ENCODE measurements at regions not wholly inside any gene's neighbourhood (a gene's known extent, or its start where the extent isn't known, plus 50 kb on each side); places are given as distances from the start of the nearest gene placed in this dataset.
"Not testable (repeated sequence)": the region's sequence is repeated elsewhere in the genome, so short reads cannot be mapped to it uniquely, and the experiment has no call there.

- no peak for FAIRE-seq
Measured at GRCh38 chr11:106281455-106282173, 204.2 kb downstream of the AASDHPPT start.

DNA sequence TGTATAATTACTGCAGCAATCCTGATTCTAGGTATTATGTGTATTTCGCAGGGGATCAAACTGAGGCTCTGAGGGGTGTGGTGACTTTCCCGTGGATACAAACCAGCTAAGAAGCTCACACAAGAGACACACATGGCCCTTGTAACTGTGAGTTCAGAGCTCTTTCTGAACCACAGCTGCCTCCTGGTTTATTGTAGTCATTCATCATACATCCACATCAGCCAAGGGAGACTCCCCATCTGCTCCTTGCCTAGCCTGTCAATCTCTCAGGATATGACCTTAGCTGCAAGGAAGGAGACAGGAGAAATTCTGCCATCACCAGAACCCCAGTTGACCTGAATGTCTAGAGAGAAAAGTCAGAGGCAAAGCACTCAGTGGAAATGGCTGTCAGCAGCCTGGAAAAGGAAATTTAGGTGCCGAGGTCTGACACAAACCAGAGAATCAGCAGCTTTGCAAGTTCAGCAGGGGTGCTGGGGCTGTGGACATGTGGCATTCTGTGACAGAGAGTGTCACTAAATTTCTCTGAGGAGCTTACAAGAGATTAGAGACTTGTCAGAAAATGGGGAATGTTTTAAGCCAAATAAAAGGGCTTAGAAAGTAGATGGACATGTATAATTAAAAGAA lies 209.5 kb downstream of the AASDHPPT start:
- no peak for FAIRE-seq

- no peak for FAIRE-seq
Measured at GRCh38 chr11:106288057-106288456, 210.6 kb downstream of the AASDHPPT start.

- no peak for FAIRE-seq
Measured at GRCh38 chr11:106288822-106289387, 211.4 kb downstream of the AASDHPPT start.

DNA sequence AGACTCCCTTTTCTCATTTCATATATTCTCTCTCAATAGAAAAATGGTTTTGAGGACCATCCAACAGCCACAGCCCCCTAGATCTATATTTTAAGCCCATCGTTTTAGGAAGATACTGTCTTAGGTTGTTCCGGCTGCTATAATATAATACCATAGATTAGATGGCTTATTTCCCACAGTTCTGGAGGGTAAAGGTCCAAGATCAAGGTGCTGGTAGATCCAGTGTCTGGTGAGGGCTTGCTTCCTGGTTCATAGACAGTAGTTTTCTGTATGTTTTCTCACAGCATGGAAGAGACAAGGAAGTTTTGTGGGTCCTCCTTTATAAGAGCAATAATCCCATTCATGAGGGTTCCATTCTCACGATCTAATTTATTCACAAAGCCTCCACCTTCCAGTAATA lies 215.1 kb downstream of the AASDHPPT start:
- no peak for FAIRE-seq

DNA sequence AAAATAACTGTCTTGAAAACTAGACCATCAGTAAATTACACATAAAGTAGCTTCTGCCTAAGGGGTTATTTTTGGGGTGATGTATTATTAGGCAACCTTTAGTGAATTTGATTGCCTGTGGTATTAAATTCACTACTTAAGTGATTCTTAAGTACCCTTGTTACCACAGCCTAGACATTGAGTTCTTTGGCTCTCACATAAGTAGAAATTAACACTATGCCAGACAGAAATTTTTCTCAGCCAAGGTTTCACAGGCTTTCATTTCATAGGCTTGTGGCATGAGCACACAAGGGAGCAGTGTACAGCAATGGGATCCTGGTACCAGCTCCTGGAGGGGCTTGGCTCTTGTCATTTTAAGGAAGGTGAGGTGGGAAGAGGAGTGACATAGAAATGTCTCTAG lies 218.5 kb downstream of the AASDHPPT start:
- no peak for FAIRE-seq

- no peak for FAIRE-seq
Measured at GRCh38 chr11:106302416-106302815, 225.0 kb downstream of the AASDHPPT start.

DNA sequence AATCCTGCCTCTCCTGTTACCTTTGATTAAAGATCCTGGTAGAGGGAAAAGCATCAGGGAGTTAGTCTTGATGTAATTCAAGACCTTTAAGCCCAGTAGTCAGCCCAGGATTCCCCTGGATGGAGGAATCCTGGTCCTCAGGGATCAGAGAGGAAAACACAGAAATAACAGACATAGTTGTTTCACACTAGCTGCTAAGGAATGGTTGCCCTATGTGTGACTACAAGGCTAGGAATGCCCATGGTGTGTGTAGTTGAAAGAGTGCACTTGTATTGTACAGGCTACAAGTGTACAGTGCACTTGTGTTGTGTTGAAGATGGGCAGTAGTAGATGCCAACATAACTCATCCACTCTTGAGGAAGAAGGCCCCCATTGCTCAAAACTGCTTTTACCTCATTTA lies 226.8 kb downstream of the AASDHPPT start:
- no peak for FAIRE-seq

DNA sequence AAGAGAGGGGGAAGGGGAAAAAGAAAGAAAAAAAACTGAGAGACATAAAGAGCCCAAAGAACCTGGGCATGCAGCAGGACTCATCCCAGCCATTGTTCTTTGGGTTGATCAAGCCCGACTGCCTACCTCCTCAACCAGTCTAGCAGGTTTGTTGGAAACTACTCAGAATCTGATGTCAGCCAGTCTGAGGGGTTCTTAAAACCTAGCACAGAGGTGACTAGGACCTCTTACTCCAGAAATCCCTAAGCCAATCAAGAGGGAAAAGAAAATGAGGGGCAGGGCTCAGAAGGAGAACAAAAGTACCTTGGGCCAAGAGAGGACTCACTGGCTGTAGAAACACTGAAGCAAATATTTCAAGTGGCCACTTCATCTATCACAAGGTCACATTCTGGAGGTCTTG lies 228.0 kb downstream of the AASDHPPT start:
- no peak for FAIRE-seq

GRCh38 chr11:106306942-106307341 lies 229.5 kb downstream of the AASDHPPT start:
- no peak for FAIRE-seq

- FAIRE-seq, result no peak
Measured at GRCh38 chr11:106309070-106309684, 231.7 kb downstream of the AASDHPPT start.

DNA sequence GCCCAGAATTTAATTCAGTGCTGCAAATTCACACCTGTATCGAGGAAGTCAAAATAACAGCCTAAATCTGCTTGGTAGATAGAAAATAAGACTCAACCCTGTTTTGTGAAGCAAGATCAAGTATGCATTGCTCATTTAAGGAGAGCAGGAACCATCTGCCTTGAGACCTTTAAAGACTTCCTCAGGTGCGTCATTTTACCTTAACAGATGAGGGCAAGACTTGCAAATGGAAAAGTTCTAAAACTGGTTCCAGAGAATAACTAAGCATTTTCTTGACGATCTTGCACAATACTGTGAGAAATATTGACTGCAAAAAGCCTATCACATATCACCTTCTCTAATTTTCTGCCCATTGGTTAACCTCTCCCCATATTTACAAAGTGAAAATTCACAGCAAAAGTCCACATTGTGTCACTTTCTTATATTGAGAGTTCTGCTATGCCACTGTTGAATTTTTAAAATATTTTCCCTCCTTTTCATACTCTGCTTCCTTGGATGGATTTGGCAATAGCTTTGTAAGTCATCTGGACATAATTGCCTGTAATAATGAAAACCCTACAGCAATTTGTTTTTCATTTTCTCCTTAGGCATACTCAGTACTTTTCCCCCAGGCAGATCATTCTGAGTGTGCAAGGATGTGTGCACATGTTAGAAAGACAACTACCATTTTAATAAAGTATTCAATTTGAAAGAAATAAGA lies 234.2 kb downstream of the AASDHPPT start:
- no peak for FAIRE-seq

GRCh38 chr11:106317208-106317773 lies 239.8 kb downstream of the AASDHPPT start:
- not testable (repeated sequence) for FAIRE-seq

GRCh38 chr11:106321601-106322000 lies 244.1 kb downstream of the AASDHPPT start:
- no peak for FAIRE-seq

DNA sequence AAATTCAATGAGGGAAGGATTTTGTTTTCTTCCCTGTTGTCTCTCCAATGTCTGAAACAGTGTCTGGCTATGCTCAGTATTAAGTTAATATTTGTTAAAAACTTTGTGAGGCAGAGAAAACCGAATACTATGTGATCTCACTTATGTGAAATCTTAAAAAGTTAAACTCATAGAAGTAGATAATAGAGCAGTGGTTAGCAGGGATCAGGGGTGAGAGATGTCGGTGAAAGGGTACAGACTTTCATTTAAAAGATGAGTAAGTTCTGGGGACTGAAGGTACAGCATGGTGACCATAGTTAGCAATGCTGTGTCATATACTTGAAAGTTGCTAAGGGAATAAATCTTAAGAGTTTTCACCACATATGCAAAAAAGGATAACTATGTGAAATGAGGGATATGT lies 244.6 kb downstream of the AASDHPPT start:
- no peak for FAIRE-seq

DNA sequence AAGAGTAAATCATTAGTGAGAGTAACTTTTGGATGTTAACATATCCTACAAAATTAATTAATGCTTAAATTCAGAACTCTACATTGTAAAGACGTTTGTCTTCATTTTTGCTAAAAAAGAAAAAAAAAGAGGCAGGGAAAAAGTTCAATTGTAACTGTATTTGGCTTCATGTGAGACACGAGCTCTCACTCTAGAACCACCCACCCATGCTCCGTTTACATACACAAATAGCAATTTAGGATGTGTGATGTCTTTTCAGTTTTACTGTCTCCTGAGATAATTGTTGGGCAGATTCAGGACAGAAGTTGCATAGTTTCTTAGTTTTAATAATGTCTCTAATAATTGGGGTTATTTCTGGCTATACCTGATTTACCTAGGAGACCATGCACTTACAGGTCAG lies 248.6 kb downstream of the AASDHPPT start:
- no peak for FAIRE-seq

- FAIRE-seq, result no peak
Measured at GRCh38 chr11:106327134-106327533, 249.7 kb downstream of the AASDHPPT start.

DNA sequence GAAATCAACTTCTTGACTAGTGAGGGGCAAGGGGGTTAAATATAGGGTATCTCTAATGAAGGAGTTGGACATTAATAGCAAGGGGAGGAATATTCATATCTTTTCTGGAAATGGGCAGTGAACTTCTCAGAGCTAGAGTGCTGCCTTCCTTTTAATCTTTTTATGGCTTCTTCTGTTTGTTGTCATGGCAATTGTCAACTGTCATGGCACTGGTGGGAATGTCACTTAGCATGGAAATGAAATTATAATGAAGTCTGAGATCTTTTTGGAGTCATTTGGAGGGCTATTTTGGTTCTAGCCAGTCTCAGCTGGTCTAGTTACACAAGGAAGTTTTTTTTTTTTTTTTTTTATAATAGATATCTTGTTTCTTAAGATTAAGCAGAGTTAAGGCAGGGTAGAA lies 250.2 kb downstream of the AASDHPPT start:
- no peak for FAIRE-seq

- FAIRE-seq, result no peak
Measured at GRCh38 chr11:106329273-106330018, 252.0 kb downstream of the AASDHPPT start.

DNA sequence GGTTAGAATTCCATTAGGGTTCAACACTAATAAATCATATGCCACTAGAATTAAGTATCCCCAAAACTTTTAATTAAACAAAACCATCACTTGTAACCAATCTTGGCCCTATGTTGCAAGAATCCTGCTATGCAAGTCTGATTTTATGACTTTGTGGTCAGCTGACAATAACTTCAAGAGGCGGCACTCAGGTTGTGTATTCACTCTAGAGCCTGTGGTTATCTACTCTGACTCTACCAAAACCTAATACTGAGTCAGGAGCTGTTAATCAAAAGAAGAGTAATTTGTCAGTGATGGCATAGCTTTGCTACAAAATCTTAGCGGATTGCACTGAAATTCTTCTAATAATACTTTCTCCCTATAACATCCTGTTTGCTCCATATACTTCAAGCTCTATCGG lies 253.7 kb downstream of the AASDHPPT start:
- FAIRE-seq, result no peak

DNA sequence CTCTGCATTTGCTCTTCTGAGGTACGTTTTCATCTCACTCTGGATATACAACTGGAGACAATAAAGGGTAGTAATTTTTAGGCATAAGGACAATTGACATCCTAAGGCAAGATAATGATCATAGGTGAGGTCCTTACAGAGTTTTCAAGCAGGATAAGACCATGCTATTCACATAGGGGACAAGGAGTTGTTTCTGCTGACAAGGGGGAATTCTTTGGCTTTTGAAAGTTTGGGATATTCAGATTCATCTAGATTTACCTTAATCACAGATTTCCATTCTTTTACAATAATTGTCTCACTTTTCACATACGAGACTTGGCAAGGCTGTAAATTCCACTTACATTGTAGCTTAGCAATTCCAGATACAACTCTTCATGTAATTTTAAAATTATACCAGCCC lies 256.2 kb downstream of the AASDHPPT start:
- no peak for FAIRE-seq

DNA sequence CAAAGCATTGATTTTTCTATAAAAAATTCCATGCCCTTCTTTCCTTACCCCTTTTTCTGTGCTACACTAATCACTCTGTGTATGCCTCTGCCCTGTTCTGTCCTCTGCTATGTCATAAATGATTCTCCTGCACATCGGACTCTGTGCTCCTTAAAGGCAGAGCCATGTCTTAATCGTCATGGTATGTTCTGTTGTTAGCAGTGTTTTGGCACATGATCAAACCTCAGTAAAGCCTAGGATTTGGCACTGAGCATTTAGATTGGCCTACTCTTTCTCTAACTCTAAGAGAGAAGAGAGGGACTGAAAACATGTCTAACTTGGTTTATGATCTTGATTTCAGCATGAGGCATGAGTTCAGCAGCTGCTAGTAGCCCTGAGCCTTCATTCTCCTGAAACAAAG lies 266.9 kb downstream of the AASDHPPT start:
- no peak for FAIRE-seq
